Endodermal cell (in vitro differentiated cells): ENCODE measurements at regions not wholly inside any gene's neighbourhood (a gene's known extent, or its start where the extent isn't known, plus 50 kb on each side); places are given as distances from the start of the nearest gene placed in this dataset.

Experiments used
- DNase-seq: peaks from one replicate; pipeline ENCODE4 v3.0.0-alpha.2; 2017
- H3K27ac ChIP-seq: 2 replicates; pipeline ENCODE4 v1.5.1; 2013; ENCODE audit warnings: mild to moderate bottlenecking, low read depth, low read length, moderate library complexity
- H3K27me3 ChIP-seq: 2 replicates; pipeline ENCODE4 v1.6.1; 2013; ENCODE audit warnings: mild to moderate bottlenecking, low read length, moderate library complexity; ENCODE audit not compliant: insufficient read depth, control insufficient read depth, poor library complexity, severe bottlenecking
- H3K36me3 ChIP-seq: 2 replicates; pipeline ENCODE4 v1.7.0; 2013; ENCODE audit warnings: mild to moderate bottlenecking, low read length, moderate library complexity; ENCODE audit not compliant: control insufficient read depth, insufficient read depth
- H3K4me1 ChIP-seq: one replicate; pipeline ENCODE4 v1.7.0; 2013; ENCODE audit warnings: low read length; ENCODE audit not compliant: control insufficient read depth, insufficient read depth
- H3K4me3 ChIP-seq: 2 replicates; pipeline ENCODE4 v1.5.1; 2013; ENCODE audit warnings: mild to moderate bottlenecking, low read length, moderate library complexity
- H3K9ac ChIP-seq: 2 replicates; pipeline ENCODE4 v1.6.1; 2013; ENCODE audit warnings: mild to moderate bottlenecking, low read length, moderate library complexity; ENCODE audit not compliant: poor library complexity, severe bottlenecking; ENCODE audit errors: extremely low read depth
- H3K9me3 ChIP-seq: 2 replicates; pipeline ENCODE4 v1.6.1; 2013; ENCODE audit warnings: mild to moderate bottlenecking, low read length, moderate library complexity; ENCODE audit not compliant: control insufficient read depth
- H3K27ac Mint-ChIP-seq: 2 replicates; pipeline ENCODE4 v1.8.0; 2020; ENCODE audit warnings: mixed read lengths
- H3K27me3 Mint-ChIP-seq: 2 replicates; pipeline ENCODE4 v1.8.0; 2021; ENCODE audit warnings: mild to moderate bottlenecking, mixed read lengths; ENCODE audit not compliant: insufficient read depth
- H3K36me3 Mint-ChIP-seq: 2 replicates; pipeline ENCODE4 v1.8.0; 2020; ENCODE audit warnings: low read depth, mixed read lengths
- H3K4me1 Mint-ChIP-seq: 2 replicates; pipeline ENCODE4 v1.8.0; 2020; ENCODE audit warnings: mixed read lengths
- H3K4me3 Mint-ChIP-seq: 2 replicates; pipeline ENCODE4 v1.8.0; 2020; ENCODE audit warnings: mild to moderate bottlenecking, moderate library complexity, mixed read lengths
- H3K9me3 Mint-ChIP-seq: 2 replicates; pipeline ENCODE4 v1.8.0; 2020; ENCODE audit warnings: mild to moderate bottlenecking, mixed read lengths
- CTCF ChIP-seq: fragments of 200-600 bp; sonication (generic); conservative IDR thresholded peaks from 2 replicates; pipeline ENCODE4 v1.5.0; 2021; ENCODE audit warnings: antibody characterized with exemption, mild to moderate bottlenecking
- WGBS, 2 experiments: methylation state at CpG; one replicate each; pipeline versions ENCODE4 v1.1.5 to v1.1.7; 2013; ENCODE audit warnings: missing lambda C conversion rate in 2 of 2, mixed read lengths in 1 of 2; ENCODE audit not compliant: insufficient coverage in 1 of 2, insufficient read length in 1 of 2; 5-methylcytosine and 5-hydroxymethylcytosine counted together

- Histone ChIP-seq H3K4me3 (no peak overlapping the region), H3K9me3 (no peaks in the 10 kb centered on the region), H3K27me3 (peaks cover 9% of the 10 kb centered on the region), H3K9ac (no peak overlapping the region), H3K27ac (no peak overlapping the region), H3K4me1 (peaks cover 5% of the 10 kb centered on the region), H3K36me3 (no peaks in the 10 kb centered on the region)
- TF ChIP-seq CTCF: no peak
- peaks cover 19% of the 10 kb centered on the region for H3K27me3 Mint-ChIP-seq
- H3K4me3 Mint-ChIP-seq: no peak overlapping the region
- no peaks in the 10 kb centered on the region for H3K36me3 Mint-ChIP-seq
- H3K4me1 Mint-ChIP-seq: peaks cover 29% of the 10 kb centered on the region
- H3K9me3 Mint-ChIP-seq: no peaks in the 10 kb centered on the region
- WGBS, 2 experiments: 92 to 94% methylated on average over 8 of the region's 8 CpGs
- DNase-seq: no peak
- no peak overlapping the region for H3K27ac Mint-ChIP-seq
These were observed 62.4 kb upstream of the POU2AF1 start for GRCh38 chr11:111441443-111441842.

- Mint-ChIP-seq H3K4me1 (peaks cover 34% of the 10 kb centered on the region), H3K36me3 (no peaks in the 10 kb centered on the region), H3K27ac (no peak overlapping the region), H3K4me3 (no peak overlapping the region), H3K9me3 (no peaks in the 10 kb centered on the region), H3K27me3 (peaks cover 26% of the 10 kb centered on the region)
- no peak for DNase-seq
- 87 to 90% methylated on average over 2 to 4 of the region's 5 CpGs for WGBS, 2 experiments
- no peaks in the 10 kb centered on the region for H3K9me3 ChIP-seq
- TF ChIP-seq CTCF: no peak
- no peaks in the 10 kb centered on the region for H3K36me3 ChIP-seq
- H3K9ac ChIP-seq: no peak overlapping the region
- no peak overlapping the region for H3K27ac ChIP-seq
- peaks cover 5% of the 10 kb centered on the region for H3K4me1 ChIP-seq
- peaks cover 9% of the 10 kb centered on the region for H3K27me3 ChIP-seq
- H3K4me3 ChIP-seq: no peak overlapping the region
These were observed 61.5 kb upstream of the POU2AF1 start for GRCh38 chr11:111440416-111441205.

- Histone ChIP-seq H3K27ac (no peak overlapping the region), H3K9ac (no peak overlapping the region), H3K36me3 (no peaks in the 10 kb centered on the region), H3K4me1 (peaks cover 5% of the 10 kb centered on the region), H3K9me3 (no peaks in the 10 kb centered on the region), H3K27me3 (peaks cover 9% of the 10 kb centered on the region), H3K4me3 (no peak overlapping the region)
- H3K9me3 Mint-ChIP-seq: no peaks in the 10 kb centered on the region
- no peak overlapping the region for H3K27ac Mint-ChIP-seq
- no peaks in the 10 kb centered on the region for H3K36me3 Mint-ChIP-seq
- WGBS, 2 experiments: 95 to 100% methylated on average over 1 of the region's 1 CpG
- peaks cover 40% of the 10 kb centered on the region for H3K4me1 Mint-ChIP-seq
- peaks cover 26% of the 10 kb centered on the region for H3K27me3 Mint-ChIP-seq
- H3K4me3 Mint-ChIP-seq: no peak overlapping the region
- DNase-seq: no peak
- TF ChIP-seq CTCF: no peak
These were observed 60.8 kb upstream of the POU2AF1 start for GRCh38 chr11:111439901-111440300.
